D341Med (cell line): ENCODE measurements at regions not wholly inside any gene's neighbourhood (a gene's known extent, or its start where the extent isn't known, plus 50 kb on each side); places are given as distances from the start of the nearest gene placed in this dataset.

Experiments used
- DNase-seq: peaks from one replicate; pipeline ENCODE4 v3.0.0; 2012; ENCODE audit warnings: low spot score

DNA sequence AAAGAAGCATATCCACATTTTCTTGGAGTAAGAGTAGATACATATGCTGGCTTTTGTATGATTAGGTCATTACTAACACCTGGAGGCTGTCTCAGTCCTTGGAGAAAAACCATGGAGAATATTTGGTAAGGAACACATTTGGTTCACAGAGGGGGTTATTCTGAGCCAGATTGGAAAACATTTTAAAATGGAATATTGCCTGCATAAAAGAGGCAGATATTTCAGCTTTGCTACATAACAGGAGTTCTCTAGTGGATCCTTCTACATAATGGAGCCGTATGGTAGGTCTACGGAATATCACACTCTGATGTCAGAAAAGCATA is 415.1 kb downstream of the ADGRL2 start:
- DNase-seq = no peak

DNA sequence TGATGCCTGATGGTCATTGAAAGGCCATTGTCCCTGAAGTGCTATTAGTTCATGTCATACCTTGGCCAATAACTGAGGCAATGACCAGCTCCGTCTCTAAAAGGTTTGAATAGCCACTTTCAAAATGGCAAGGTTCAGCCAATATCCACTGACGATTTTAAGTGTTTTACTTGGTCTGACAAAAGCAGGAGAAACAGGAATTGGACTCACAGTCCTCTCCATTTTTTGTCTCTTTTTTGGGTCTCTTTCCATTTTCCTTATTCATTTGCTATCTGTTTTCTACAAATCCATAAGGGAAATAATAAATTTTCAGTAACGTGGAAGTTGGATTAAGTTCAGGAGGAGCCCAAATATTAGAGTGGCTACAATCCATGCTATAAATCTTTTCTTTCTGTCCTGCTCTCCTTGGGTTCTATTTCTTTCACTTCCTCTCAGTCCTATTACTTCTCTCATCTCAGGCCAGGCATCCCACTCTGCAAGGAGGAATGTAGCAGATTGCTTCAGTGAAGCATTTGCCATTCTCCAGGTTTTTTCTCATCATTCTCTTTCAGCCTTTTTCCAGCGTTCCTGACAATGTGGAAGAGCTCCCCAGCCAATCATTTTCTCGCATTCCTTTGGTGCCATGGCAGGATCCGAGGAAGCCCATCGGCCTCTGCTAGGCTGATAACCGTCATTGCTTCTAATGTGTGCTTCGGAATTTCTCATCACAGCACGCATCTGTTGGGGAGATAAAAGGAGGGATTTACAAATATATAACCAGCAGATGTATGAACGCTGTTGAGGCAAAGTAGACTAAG is 414.5 kb downstream of the ADGRL2 start:
- DNase-seq = no peak

DNA sequence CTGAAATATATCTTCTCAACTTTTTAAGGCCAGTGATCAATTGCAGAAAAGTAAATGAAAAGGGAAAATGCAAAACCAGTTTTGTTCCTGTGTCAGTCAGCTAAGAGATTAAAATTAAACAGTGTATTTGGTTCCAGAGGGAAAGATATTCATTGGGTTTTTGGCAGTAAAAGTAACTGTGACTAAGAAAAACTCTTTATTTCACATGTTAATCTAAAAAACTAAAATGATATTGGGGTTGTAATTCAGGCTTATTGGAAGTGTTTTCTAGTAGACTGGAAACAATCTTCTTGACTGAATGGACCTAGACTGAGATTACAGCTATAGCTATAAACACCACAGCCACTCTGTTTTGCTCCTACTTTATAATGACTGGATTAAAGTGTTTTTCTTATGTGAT is 413.9 kb downstream of the ADGRL2 start:
- no peak for DNase-seq

DNA sequence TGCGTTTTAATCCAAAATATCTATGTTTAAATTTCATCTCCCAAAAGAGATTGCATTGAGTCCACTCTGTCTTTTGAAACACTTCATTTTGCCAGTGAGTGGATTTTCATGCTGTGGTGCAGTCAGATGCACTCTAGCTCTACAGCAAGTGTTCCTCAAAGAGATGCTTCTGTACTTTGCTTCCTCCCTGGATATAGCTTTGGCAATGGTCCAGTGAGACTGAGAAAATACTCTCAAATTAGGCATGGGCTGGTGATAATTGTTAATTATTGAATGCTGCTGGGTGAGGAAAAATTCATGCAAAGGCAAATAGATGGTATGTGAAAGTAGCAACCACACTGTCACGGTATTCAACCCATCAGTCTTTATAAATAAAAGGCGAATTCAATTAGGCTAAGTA is 396.9 kb downstream of the ADGRL2 start:
- DNase-seq = no peak

DNA sequence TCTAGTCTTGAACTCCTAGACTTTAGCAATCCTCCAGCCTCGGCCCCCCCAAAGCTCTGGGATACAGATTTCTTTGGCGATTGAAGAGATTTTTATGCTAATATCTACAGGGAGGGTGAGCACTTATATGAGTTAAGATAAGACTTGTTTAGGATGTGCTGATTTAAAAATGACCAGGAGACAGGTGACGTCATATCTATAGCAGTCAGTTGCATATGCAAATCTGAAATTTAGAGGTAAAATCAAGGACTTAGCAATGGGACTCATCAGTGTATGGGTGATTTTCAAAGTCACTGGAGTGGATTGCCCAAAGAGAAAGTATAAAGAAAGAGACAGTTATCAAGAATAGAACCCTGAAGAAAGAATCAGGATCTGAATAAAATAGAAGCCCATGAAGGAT is 394.5 kb downstream of the ADGRL2 start:
- DNase-seq = no peak

DNA sequence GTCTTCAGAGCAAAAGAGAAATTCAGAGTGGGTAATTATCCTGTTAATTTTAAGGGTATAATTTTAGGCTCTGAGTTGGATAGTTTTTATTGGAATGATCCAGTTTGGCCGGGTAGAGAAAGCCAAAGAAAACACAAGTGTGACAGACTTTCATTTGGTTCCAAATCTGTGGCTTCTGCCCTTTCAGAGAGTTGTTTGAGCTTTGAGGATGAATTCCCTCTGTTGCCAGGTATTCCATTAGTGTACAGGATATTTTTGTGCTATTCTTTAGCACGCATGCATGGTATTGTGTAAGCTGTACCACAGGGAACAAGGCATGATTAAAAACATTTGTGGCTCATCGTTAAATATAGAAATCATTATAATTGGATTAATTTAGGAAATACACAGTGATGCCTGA is 384.4 kb downstream of the ADGRL2 start:
- no peak for DNase-seq

DNA sequence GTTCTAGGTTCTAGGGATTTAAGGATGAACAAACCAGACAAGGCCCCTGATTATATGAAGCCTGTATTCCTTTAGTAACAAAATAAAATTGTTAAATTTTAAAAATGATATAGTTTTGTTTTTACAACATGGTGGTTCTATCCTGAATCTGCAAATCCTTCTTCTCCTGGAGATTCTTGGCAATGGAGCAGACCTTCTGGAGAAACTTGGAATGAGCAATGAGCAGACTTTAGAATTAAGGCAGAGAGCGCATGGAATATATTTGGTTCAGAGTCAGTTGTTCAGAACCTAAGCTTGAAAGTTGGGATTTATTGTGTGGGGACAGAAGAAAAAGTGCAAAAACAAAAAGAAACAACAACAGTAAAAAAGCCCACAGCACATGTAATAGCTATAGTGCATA is 381.1 kb downstream of the ADGRL2 start:
- DNase-seq = no peak

DNA sequence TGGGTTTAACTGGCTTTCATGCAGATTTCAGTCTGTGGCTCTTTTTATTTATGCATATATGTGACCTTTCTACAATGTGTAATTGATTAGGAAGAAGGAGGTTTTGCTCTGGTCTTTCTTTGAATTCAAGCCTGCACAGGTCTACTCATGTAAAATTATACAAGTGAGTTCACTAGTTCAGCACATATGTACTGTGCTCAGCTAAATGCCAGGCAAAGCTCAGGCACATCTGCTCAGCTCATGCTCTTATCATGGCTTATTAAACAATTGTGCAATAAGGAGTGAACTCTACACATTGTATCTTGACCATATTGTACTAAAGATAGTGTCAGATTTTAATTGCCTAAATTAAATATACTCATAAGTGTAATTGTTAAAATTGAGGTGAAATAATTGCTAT is 378.4 kb downstream of the ADGRL2 start:
- DNase-seq = no peak

DNA sequence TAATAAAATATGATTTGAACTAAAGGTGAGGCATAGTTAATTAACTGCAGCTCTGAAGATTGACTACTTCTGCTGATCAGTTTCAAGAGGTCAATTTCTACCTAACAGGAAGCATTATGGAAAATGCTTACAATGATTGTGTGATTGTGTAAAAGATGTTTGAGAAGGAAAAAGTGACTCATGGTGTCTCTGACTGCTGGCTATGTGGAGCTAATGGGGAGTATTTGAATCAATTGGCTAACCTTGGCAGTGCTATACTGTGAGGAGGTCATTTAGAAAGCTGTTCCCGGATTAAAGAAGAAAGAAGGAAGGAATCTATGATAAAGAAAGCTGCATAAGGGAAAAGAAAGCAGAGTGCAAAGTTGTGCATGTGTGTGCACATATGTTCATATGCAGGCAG is 376.5 kb downstream of the ADGRL2 start:
- DNase-seq = no peak

DNA sequence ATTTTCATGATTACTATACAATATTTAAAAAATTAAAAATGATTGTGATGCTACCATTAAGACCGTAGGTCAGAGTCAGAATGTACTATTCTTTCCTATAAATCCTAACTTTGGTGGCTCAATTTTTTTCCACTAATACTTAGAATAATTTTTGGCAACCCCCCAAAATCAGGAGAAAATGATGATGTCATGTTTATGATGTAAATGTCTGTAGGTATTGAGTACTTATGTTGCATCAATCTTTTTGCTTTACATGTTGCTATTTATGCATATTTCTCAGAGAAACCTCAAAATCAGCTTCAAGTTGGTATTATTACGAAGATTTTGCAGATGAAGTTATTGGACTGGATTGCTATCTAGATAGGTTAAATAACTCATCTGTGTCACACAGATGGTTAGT is 371.2 kb downstream of the ADGRL2 start:
- DNase-seq = no peak

DNA sequence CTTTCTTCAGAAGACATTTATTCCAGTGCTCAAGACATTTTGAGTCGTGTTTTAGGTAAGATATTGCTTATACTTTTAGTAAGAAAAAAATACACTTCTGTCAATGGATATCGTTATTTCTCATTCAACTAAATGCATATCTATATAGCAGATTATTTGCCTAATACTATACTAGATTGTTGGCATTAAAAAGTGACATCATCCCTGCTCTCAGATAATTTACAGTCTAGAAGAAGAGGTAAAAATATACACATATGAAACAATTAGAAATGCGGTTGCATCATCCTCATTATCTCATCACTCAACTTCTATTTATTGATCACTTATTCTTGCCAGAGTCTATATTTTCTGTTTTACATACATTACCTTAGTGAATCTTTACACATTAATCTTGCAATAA is 367.7 kb downstream of the ADGRL2 start:
- no peak for DNase-seq

DNA sequence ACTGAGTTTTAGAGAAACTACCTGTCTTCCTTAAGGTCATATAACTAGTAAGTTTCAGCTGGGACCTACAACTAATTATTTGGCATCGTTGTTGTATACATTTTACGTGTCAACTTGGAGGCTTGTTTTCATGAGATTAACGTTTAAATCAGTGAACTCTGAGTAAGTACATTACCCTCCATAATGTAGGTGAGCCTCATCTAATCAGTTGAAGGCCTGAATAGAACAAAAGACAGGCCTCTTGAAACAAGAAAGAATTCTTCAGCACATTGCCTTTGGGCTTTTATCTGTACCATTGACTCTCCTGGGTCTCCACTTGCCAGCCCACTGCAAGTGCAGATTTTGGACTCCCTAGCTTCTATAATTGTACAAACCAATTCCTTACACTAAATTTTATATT is 364.6 kb downstream of the ADGRL2 start:
- no peak for DNase-seq

DNA sequence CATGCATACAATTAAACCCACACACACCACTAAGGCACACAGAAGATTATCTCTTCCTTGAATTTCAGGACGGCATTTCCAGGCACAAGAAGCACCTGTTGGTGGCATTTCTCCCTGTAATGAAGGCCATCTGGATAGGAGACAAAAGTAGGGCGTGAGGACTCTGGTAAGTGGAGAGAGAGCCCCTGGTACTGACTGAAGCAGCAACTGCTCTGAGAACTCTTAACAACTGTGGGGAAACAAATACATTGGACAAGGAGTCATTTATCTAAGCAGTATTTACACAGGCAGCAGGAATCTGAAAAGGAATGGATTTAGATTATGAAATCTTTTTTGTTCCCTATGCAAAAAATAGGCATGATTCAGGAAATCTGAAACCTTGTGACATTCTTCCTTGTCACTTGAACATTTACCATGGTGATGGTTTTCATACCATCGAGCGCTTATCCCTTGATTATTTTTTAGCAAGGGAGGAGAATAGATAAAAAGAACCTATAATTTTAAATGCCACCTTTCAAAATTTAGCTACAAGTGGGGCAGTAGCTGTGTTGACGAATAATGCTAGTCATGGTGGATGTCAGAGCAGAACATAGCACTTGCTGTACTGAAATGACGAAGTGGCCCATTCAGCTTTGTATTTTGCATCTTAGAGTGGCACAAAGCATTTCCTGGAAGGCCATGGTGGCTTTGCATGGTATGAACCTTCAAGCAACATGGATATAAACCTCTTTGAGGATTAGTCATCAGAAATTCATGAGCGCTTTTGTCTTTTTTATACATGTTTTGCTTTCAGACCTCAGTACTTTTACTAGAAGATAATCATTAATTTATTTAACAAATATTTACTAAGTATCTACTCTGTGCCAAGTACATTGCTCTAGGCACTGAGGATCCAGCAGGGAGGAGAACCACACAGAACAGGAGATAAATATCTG is 362.0 kb downstream of the ADGRL2 start:
- DNase-seq = no peak

DNA sequence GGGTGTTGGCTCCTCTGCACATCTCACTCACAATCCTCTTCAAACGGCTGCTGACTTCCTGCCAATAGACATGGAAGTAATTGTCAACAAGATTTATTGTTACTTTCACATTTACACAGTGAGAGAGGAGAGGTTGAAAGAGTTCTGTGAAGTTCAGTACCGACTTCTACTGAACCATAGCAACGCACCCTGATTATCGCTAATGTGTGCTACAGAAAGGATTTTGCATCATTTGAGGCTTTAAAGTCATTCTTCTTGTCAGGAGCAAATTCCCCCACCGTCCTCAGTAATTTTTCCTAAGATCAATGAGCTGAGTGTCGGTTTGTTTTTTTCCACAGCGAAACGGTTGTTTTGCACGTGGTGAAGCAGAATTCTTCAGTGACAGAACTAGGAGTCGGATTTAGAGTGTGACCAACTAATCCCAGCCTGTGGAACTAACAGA is 361.0 kb downstream of the ADGRL2 start:
- no peak for DNase-seq

DNA sequence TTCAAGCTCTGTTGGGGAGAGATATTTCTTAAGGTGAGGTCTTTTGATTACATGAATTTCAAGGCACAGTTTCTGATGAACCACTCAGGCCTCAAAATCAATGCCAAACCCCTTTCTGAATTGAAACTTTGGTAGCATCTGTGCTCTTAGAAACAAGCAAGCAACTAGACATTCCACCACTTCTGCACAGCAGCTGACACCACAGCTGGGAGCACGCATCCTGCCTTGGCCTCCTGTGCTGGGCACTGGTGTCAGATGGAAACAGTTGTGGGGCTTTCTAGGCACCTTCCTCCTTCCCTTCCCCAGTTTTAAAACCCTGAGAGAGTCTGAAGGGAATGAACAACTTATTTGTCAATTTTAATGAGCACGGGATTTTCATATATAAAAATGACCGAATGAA is 360.2 kb downstream of the ADGRL2 start:
- DNase-seq = no peak

DNA sequence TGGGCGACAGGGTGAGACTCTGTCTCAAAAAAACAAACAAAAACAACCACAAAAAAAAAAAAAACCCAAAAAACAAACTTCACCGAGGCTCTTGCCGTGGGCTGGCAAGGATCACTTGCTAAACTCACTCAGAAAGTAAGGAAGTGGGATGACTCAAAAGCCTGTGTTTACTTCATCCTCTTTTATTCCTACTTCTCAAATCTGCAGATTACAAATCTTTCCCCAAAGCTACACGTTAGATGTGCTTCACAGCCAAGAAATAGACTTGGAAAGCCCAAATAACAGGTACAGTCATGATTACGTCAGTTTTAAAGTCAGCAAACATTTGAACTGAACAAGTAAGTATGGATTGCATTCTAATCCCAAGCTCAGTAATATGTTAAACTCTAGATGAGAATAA is 359.3 kb downstream of the ADGRL2 start:
- DNase-seq = no peak

DNA sequence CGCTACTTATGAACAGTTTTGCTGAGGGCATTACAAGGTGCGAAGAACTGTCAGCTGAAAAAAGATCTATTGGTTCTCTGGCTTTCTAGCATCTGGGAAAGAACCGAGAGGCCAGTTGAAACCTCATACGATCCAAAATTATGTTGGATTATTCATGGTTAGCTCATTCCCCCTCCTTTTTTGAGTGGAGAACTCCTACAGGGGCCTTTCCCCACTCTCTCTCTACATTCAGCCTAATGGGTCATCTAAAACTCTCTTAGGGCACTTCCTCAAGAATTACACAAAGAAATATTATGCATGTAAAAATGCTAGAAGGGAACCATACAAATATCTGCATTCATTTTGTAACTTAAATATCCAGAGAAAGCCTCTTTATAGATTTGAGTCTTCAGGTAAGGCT is 358.2 kb downstream of the ADGRL2 start:
- DNase-seq = no peak

DNA sequence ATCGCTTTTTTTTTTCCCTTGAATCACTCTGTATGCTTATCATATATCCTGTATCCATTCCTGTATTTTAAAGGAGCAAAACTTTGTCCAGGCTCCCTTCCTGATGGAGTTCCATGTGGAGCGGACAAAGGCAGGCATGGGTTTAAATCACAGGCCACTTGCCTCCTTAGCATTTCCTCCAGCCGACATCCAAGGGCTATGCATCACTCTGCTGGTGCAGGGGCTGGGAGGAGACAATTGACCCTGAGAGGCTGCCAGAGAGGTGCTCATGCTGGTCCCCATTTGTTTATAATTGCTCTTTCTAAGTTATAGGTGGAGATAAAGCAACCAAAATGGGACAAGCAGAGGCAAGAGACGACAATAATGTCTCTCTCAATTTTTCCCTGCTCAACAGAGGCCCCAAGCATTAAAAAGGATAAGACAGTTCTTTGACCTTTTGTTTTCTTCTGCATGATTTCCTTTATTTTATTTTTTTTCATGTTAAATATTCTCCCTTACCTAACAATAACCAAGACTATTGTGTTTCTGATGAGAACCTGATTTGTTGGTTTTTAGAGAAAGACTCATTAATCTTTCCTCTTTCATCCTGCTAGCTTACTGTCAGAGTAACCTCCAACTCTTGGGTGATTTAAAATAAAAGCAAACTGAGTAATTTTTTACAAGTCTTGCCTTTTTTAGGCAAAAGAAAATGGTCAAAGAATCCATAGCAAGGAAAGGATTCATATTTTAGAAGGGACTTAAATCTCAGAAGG is 353.7 kb downstream of the ADGRL2 start:
- DNase-seq = no peak

DNA sequence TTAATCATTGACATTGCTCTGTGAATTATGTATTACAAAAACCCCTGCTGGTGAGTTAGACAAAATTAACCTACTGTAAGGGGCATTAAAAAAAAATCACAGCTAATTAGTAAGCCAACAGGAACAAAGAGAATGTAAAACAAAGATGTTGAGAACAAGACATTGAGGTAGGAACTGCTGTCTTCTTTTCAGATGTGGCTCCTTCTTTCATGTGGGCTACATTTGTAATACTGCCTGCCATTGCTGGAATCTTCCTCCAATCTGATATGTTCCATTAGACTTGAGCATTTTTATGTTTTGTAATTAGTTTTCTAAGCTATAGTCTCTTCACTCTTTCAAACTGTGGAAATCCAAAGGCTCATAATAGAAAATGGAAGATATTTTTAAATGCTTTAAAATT is 353.0 kb downstream of the ADGRL2 start:
- no peak for DNase-seq

DNA sequence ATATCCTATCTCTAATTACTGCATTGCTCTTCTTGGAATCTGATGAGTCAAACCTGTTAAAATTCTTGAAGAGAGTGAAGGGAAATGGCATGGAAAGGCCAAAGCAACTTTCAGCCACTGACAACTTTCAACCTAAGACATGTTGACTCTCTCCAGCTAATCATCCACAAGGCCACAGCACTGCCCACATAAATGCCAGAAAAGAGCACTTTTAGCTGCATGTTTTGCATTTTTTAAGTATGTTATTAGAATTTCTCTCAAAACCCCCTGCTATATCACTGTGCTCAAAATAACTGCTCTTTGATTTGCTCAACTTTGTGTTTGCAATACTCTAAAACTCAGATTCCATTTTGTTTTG is 352.5 kb downstream of the ADGRL2 start:
- DNase-seq = no peak

DNA sequence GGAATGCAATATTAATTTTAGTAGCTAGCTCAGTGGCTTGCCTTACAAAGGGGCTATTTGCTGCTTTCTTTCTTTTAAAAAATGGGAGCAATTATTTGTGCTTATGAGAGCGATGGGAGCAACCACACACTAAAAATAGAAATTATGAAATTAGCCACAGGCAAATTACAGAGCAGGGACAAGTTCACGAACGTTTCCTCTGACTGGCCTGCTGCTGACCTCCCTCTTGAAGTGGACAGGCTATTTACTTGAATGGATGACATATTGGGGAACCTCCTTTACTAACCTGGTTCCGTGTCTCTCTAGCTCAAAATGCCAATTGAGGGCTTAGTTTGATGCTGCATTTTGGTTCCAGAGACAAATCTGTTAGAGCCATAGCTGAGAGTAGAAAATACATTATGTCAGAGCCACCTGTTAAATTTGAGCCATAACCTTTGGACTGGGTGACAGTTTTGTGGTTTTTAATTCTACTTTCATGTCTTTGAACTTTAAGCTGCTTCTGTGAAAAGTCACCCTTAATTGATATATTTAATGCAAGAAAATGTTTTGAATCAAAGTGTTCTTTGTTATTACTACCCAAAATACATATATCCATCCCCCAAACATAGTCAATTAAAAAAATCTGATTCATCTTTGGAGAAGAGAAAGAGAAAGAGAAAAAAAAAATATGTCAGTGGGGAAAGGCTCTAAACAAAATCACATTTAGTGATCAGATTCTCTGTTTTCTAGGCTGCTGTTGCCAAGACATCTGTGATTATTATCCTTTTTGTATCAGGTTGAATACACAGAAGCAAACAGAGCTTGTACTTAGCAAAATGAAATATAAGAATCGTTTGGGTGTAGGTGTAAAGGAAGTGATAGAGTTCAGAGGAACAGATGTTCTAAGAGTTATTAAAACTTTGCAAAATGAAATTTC is 351.9 kb downstream of the ADGRL2 start:
- no peak for DNase-seq

DNA sequence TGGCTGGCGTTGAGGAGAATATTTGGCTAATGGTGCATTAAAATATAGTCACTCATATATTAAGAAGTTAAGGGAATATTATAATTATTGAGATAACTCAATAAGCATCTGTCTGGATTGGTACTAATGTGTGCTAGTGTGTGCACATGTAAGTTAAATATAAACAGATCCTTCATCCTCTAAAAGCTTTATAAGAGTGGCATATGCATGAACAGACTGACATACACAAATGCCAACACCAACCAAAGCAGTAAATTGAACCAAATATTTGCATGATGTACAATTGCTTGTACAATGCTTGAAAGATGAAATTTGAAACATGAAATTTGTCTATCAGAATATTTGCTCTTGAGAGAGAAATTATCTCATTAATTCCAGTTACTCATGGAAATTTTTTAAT is 344.9 kb downstream of the ADGRL2 start:
- DNase-seq = no peak
